ENCODE measurements at regions not wholly inside any gene's neighbourhood (a gene's known extent, or its start where the extent isn't known, plus 50 kb on each side); places are given as distances from the start of the nearest gene placed in this dataset.

DNA sequence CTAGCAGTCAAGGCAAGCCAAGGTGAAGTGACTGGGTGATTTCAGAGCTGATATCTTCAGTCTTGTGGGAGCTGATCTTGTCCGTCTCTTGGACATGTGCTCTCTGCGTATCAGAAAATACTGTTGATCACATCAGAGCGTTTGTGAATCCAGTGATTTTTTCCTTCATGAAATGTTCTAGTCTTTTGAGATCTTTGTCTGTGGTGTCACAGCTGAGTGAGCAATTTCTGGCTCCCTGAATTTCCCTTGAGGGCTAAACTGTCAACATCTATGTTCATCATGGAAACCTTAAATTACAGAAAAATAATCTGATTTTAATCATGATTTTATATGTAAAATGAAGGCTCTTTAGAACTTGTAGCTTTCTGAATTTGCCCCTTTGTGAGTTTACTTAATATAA lies 432.0 kb downstream of the CCDC85A start:
- DNase-seq (ENCODE audit: low spot score): no peak

DNA sequence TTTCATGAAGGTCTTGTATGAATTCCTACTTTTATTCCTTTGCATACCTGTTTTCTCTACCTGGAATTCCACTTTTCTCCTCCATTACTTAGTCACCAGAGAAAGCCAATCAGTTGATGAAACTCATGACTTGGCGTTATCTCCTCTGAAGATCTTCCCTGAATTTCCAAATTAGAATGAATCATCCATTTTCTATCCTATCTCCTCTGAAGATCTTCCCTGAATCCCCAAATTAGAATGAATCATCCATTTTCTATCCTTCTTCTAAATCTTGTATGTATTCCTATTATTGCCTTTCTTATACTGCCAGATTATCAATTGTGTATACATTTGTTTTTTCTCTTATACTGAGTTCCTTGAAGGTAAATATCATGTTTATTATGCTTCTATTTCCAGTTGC lies 440.4 kb downstream of the CCDC85A start:
- no peak for DNase-seq (ENCODE audit: low spot score)

- no peak for DNase-seq (ENCODE audit: low spot score)
Observed at GRCh38 chr2:56626927-56627326, 443.1 kb downstream of the CCDC85A start.

DNA sequence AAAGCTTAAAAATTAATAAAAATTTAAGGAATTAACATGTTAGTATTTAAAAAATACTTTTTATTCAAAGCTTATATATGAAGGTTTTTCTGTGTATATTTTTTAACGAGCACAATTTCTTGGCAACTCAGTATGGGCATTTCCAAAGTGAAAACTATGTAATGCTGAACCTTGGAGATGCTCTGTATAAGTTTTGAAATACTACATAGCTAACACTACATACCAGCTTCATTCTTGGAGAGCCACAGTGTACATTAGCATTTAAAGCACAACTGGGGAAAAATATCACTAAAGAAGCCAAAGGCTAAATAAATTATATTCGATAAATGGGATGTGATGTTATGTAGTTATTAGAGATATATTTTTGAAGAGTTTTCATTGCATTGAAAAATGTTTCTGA lies 446.5 kb downstream of the CCDC85A start:
- DNase-seq (ENCODE audit: low spot score): no peak

- no peak for DNase-seq (ENCODE audit: low spot score)
Observed at GRCh38 chr2:56647997-56648396, 464.2 kb downstream of the CCDC85A start.

DNA sequence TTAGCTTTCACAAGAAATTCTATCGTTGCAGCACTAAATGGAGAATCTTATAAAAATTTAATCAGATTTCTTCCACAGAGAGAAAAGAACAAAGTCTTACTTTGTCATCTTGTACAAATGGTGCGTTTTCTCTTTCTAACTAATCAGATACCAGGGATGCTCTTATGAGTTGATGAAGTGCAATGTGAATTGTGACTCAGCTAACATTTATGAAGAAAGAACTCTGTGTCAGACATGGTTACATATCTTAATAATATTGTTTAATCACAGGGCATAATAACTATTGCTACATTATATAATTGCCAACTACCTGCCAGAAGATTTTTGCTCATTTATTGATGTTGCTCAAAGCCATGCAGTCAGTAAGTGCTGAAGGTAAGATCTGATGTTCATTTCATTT lies 465.0 kb downstream of the CCDC85A start:
- no peak for DNase-seq (ENCODE audit: low spot score)

DNA sequence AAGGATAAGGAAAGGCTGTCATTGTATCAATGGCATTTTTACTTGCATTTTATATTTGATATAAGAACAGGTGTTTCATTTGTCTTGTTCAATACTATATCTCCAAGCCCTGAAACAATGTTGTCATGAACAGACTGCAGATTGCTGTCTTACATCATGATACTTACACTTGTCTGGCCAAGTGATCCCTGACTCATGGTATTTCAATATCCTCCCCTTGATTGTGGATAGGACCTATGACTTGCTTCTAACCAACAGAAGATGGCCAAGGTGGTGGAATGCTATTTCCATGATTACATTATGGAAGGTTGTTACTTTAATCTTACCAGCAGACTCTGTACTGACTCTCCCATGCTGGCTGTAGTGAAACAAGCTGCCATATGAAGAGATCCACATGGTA lies 471.1 kb downstream of the CCDC85A start:
- DNase-seq (ENCODE audit: low spot score): no peak

DNA sequence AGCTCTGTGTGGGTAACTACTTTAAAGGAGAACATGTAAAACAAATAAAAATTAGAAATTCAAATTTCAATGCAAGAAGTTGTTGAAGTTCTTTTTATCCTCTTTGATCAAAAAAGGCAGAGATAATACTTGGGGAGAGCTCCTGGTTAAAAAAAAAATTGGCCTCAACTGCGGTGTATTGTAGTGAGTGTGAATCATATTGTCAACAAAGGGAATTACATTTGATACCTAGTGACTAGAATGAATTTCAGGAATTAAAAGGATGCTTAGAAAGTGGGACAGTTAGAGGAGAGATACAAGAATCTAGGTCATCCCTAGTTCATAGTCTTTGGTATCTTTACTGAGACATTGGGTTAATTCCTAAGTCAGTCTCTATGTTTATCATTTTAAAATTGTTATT lies 473.0 kb downstream of the CCDC85A start:
- no peak for DNase-seq (ENCODE audit: low spot score)

DNA sequence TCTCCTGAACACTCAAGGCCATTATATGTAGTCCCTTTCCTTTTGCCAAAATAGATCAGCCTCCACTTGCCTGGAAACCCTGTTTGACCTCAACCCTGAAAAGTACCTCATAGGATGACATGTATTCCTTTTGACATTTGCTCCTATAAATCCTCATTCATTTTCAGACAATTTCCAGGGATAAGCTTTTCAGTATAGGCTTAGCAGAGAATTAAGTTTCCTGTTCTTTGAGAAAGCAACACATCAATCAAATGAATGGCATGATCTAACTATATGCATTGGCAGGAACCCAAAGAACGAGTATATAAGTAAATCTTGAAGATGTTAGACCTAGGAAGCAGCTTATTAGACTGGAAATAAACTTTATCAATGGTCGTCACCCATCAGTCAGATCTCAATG lies 483.0 kb downstream of the CCDC85A start:
- DNase-seq (ENCODE audit: low spot score): no peak

DNA sequence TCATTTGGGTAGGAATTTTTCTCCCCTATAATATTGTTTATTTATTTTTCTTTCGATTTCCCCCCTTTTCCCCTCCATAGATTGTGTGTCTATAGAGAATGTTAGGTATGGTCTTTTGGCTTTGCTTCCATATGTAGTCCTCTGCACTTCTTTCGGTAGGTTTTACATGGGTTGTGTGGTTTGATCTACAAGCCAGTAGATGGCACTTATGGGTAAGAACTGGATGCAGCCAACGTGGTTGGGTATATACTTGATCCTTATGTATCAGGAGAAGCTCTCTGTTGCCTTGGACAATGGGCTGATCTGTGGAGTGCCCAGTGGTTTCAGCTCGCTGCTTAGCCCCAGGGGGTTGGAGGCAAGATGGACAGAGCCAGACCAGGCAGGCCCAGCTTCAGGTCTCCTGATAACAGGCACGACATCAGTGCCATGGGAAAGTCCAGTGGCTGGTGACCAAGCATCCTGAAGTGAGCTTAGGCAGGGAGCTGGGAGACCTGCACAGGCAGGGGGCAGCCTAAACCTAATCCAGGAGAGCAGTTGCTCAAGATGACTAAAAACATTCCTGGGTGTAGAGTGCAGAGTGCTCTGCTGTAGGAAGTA lies 488.3 kb downstream of the CCDC85A start:
- DNase-seq (ENCODE audit: low spot score): no peak

- no peak for DNase-seq (ENCODE audit: low spot score)
Observed at GRCh38 chr2:56674084-56674483, 490.3 kb downstream of the CCDC85A start.

DNA sequence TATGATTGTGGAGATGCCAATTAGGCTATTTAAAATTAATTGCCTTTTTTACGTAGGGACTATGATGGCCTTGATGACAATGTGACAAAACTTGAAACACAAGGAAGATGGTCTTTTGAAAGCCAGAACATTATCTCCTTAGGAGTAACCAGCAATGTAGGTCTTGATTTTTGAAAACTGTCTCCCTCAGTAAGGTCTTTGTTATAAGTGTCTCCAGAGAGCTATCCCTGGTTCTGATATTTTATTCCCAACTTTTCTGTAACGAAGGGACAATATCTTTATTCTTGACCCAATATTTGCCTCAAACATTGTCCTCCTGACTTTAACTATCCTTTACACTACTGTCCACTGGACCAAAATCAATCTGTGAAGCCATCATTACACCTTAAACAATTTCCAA lies 493.2 kb downstream of the CCDC85A start:
- DNase-seq (ENCODE audit: low spot score): no peak

- DNase-seq (ENCODE audit: low spot score): no peak
Observed at GRCh38 chr2:56680971-56681631, 497.3 kb downstream of the CCDC85A start.

DNA sequence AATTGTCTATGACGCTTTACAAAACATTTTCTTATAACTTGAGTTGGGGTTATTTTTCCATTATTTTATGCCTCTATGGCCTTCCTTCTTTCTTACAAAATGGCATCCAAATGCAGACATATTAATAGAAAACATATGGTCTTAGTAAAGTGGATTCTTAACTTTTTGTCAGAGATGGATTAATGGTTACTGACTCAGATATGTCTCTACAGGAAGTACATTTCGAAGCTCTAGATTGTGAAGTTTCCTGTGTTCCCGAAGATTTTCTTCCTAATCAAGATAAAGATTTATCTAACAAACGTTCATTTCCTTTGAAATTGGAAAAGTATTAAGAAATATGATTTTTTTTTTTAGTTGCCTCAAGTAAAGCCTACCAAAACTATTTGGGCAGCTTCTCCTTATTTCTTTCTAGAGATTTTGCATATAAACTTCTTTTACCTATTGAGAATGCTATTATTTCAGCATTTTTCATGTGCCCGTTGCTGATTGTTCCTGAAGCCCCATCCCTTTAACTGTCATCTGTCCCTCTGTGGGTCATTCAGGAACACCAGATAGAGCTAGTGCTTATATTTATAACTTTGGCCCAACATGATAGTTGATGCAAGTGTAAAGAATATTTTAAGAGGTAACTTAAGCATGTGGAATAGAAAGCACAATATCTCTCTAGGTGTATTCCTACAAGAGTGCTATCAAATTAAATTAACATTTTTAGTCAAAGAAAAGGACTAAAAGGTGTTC lies 498.0 kb downstream of the CCDC85A start:
- DNase-seq (ENCODE audit: low spot score): no peak

DNA sequence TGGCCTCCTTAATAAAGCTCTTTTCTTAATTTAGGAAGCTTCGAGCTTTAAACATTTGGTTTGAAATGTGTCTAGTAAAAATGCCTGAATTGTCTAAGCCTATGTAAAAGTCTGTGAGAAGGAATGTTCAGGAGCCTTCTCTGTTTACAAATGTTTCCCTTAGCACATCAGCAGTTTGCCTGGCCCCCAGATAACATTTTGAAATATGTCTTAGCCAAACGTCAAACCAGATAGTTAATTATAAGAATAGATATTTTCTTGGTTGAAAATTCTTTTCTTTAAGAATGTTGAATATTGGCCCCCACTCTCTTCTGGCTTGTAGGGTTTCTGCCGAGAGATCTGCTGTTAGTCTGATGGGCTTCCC lies 498.6 kb downstream of the CCDC85A start:
- no peak for DNase-seq (ENCODE audit: low spot score)

- no peak for DNase-seq (ENCODE audit: low spot score)
Observed at GRCh38 chr2:56684327-56684726, 500.5 kb downstream of the CCDC85A start.

DNA sequence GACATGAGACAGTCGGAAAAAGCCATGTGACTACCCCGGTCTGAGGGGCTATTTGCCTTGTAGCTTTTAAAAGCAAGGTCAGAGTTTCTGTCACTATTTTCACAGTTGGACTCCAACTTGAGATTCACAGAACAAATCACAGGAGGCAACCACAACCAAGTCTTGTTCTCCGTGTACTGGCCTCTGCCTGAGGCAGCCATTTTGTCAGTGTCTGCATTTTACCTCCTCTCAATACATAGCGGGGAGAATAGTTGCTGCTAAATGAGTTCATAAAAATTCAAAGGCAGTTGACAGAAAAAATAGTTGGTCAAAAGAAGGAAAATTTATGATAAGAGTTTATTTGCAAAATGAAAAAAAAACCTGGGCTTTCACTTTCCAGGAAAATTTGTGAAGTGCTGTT lies 501.4 kb downstream of the CCDC85A start:
- DNase-seq (ENCODE audit: low spot score): no peak

DNA sequence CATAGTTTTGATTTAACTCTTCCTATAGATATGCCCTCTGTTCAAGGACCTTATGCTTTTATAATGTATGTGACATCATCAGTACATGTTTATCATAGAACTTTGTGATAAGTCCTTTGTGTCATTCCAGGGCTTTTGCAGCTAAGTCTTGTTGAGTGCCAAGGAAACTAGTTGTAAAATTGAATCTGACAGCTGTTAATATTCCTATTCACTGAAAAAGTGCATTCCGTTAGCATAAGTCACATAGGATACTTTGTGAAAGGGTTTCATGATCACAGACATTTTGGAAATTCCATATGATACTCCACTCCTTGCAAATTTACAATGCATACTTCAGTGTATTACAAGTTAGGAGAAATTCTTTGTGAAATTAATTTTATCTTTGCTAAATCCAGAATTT lies 503.4 kb downstream of the CCDC85A start:
- no peak for DNase-seq (ENCODE audit: low spot score)

GRCh38 chr2:56688661-56689060 lies 504.9 kb downstream of the CCDC85A start:
- no peak for DNase-seq (ENCODE audit: low spot score)

- no peak for DNase-seq (ENCODE audit: low spot score)
Observed at GRCh38 chr2:56693501-56693900, 509.7 kb downstream of the CCDC85A start.

GRCh38 chr2:56703001-56703400 lies 519.2 kb downstream of the CCDC85A start:
- no peak for DNase-seq (ENCODE audit: low spot score)

DNA sequence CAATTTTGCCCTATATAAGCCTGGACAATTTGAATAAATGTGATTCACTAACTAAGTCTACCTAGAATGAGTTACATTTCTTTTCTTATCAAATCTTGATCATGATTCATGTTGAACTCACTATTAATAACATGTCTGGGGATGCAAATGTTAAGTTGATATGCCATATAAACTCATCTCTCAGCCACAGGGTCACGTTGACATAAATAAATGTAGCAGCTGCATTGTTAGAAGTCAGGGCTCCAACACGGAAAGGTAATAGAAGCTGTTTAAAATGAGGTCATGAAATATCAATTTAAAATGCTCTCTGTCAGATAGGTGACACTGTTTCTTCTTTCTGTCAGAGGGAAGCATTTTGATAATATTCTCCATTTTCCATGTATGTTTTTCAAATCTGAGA lies 521.9 kb downstream of the CCDC85A start:
- DNase-seq (ENCODE audit: low spot score): no peak

- DNase-seq (ENCODE audit: low spot score): no peak
Observed at GRCh38 chr2:56707218-56707617, 523.4 kb downstream of the CCDC85A start.

- DNase-seq (ENCODE audit: low spot score): no peak
Observed at GRCh38 chr2:56707650-56708049, 523.9 kb downstream of the CCDC85A start.

Data from COLO829 (cell line).